CD14-positive monocyte (primary cell): ENCODE measurements at regions not wholly inside any gene's neighbourhood (a gene's known extent, or its start where the extent isn't known, plus 50 kb on each side); places are given as distances from the start of the nearest gene placed in this dataset.

ENCODE experiments used
- DNase-seq, 3 donors: peaks; one replicate each; pipeline ENCODE4 v3.0.0-alpha.2; 2011 to 2022
- H2AFZ ChIP-seq: 2 replicates; pipeline ENCODE4 v1.6.0; 2012; ENCODE audit warnings: mild to moderate bottlenecking, low read depth, low read length, inconsistent platforms; ENCODE audit not compliant: insufficient read depth, poor library complexity, severe bottlenecking
- H3K27ac ChIP-seq, 2 donors: 1 replicate in 1 of 2; 2 replicates in 1 of 2; pipeline ENCODE4 v1.5.1; 2012 to 2013; ENCODE audit warnings: low read length in 2 of 2, control low read depth in 1 of 2, inconsistent platforms in 1 of 2, low read depth in 1 of 2, mild to moderate bottlenecking in 1 of 2
- H3K27me3 ChIP-seq, 2 donors: one replicate each; pipeline versions ENCODE4 v1.6.0 to v1.6.1; 2011 to 2013; ENCODE audit warnings: low read length in 2 of 2; ENCODE audit not compliant: control insufficient read depth in 2 of 2, insufficient read depth in 2 of 2
- H3K36me3 ChIP-seq, 2 donors: replicated peaks in 1 of 2; 1 replicate in 1 of 2; 2 replicates in 1 of 2; pipeline versions ENCODE4 v1.5.1 to v1.6.1; 2012 to 2013; ENCODE audit warnings: low read length in 2 of 2, control low read depth in 1 of 2, inconsistent platforms in 1 of 2, mild to moderate bottlenecking in 1 of 2; ENCODE audit not compliant: insufficient read depth in 2 of 2, control insufficient read depth in 1 of 2
- H3K4me1 ChIP-seq, 2 donors: 1 replicate in 1 of 2; 2 replicates in 1 of 2; pipeline versions ENCODE4 v1.5.1 to v1.6.1; 2012 to 2013; ENCODE audit warnings: low read length in 2 of 2, control low read depth in 1 of 2, inconsistent platforms in 1 of 2, mild to moderate bottlenecking in 1 of 2, moderate library complexity in 1 of 2; ENCODE audit not compliant: insufficient read depth in 2 of 2, control insufficient read depth in 1 of 2
- H3K4me2 ChIP-seq: replicated peaks from 2 replicates; pipeline ENCODE3; 2012; ENCODE audit warnings: low read length, moderate library complexity, mild to moderate bottlenecking; ENCODE audit not compliant: poor library complexity, severe bottlenecking; ENCODE audit errors: extremely low read depth
- H3K4me3 ChIP-seq, 3 experiments: fragments of 200-600 bp in 1 of 3; sonication (generic) in 1 of 3; replicated peaks in 1 of 3; 1 replicate in 2 of 3; 2 replicates in 1 of 3; pipeline ENCODE4 v1.5.1; 2011 to 2013; ENCODE audit warnings: low read length in 3 of 3, mild to moderate bottlenecking in 3 of 3, control low read depth in 2 of 3, low read depth in 2 of 3, inconsistent platforms in 1 of 3, moderate library complexity in 1 of 3
- H3K79me2 ChIP-seq: 2 replicates; pipeline ENCODE4 v1.6.0; 2012; ENCODE audit warnings: mild to moderate bottlenecking, control low read depth, inconsistent platforms, low read length, moderate library complexity; ENCODE audit not compliant: insufficient read depth
- H3K9ac ChIP-seq: 2 replicates; pipeline ENCODE4 v1.6.0; 2017; ENCODE audit warnings: low read length, mild to moderate bottlenecking; ENCODE audit not compliant: insufficient read depth, poor library complexity, severe bottlenecking
- H3K9me3 ChIP-seq, 2 donors: replicated peaks in 1 of 2; 1 replicate in 1 of 2; 2 replicates in 1 of 2; pipeline versions ENCODE4 v1.5.1 to v1.6.1; 2012 to 2013; ENCODE audit warnings: low read length in 2 of 2, control low read depth in 1 of 2; ENCODE audit not compliant: control insufficient read depth in 1 of 2, insufficient read depth in 1 of 2
- H4K20me1 ChIP-seq: 2 replicates; pipeline ENCODE4 v1.6.0; 2012; ENCODE audit warnings: mild to moderate bottlenecking, low read length, control low read depth, moderate library complexity; ENCODE audit not compliant: insufficient read depth
- H3K27ac Mint-ChIP-seq, 7 donors: one replicate each; pipeline ENCODE4 v1.8.0; 2020; ENCODE audit warnings: mild to moderate bottlenecking in 7 of 7, mixed read lengths in 7 of 7, moderate library complexity in 6 of 7, inconsistent platforms in 2 of 7
- H3K27me3 Mint-ChIP-seq, 3 donors: one replicate each; pipeline ENCODE4 v1.8.0; 2021 to 2022; ENCODE audit warnings: low read depth in 3 of 3, mild to moderate bottlenecking in 3 of 3, mixed read lengths in 3 of 3, moderate library complexity in 3 of 3, inconsistent platforms in 1 of 3
- H3K36me3 Mint-ChIP-seq, 2 donors: one replicate each; pipeline ENCODE4 v1.8.0; 2020; ENCODE audit warnings: mixed read lengths in 2 of 2, inconsistent platforms in 1 of 2, mild to moderate bottlenecking in 1 of 2
- H3K4me1 Mint-ChIP-seq: one replicate; pipeline ENCODE4 v1.8.0; 2020; ENCODE audit warnings: mild to moderate bottlenecking, mixed read lengths
- H3K4me3 Mint-ChIP-seq, 2 donors: one replicate each; pipeline ENCODE4 v1.8.0; 2020; ENCODE audit warnings: mild to moderate bottlenecking in 2 of 2, mixed read lengths in 2 of 2, moderate library complexity in 1 of 2
- H3K9me3 Mint-ChIP-seq, 7 donors: one replicate each; pipeline ENCODE4 v1.8.0; 2020 to 2022; ENCODE audit warnings: mixed read lengths in 7 of 7, mild to moderate bottlenecking in 6 of 7, moderate library complexity in 6 of 7, inconsistent platforms in 2 of 7
- WGBS: methylation state at CpG from one replicate; pipeline ENCODE4 v1.1.5; 2013; ENCODE audit warnings: missing lambda C conversion rate; ENCODE audit not compliant: insufficient coverage; 5-methylcytosine and 5-hydroxymethylcytosine counted together
- intact Hi-C, 2 donors: fragments of 100-400 bp; cut with micrococcal nuclease; formaldehyde crosslinking; loops; one replicate each; pipeline versions ENCODE4 v1.15.0 to v1.15.1; 2023
- TF ChIP-seq, protein P1 (sequence below): fragments of 200-600 bp; IDR thresholded peaks from one replicate; pipeline ENCODE4 v1.8.0; 2022; ENCODE audit warnings: antibody characterized with exemption, mild to moderate bottlenecking

DNA sequence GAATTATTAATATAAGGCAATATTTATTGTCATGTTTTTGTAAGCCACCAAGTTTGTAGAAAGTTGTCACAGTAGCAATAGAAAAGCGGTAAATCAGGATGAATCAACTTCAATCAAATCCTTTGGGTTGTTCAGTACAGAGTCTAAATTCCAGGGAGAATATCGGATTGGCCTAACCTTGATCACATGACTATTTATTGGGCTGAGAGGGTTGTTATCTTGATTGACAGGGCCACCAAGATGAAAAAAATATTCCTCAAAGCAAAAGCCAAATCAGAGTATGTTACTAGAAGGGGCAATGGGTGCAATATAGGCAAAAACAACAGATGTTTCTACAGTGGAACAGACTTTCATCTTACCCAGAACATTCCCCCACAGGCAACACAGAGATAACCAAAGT lies 270.0 kb downstream of the METTL4 start:
- Histone ChIP-seq H3K4me3 (no peak overlapping the region), H2AFZ (no peak overlapping the region), H3K9ac (no peak overlapping the region), H3K4me1 (no peaks in the 10 kb centered on the region), H3K36me3 (no peaks in the 10 kb centered on the region), H3K9me3 (no peaks in the 10 kb centered on the region), H3K4me2 (no peak overlapping the region), H3K27me3 (peaks cover 0 to 4% of the 10 kb centered on the region in 2 donors), H3K27ac (no peak overlapping the region), H3K79me2 (no peaks in the 10 kb centered on the region), H4K20me1 (no peaks in the 10 kb centered on the region)
- no peaks in the 10 kb centered on the region for H3K9me3 Mint-ChIP-seq
- intact Hi-C loops: no loop called here
- H3K4me1 Mint-ChIP-seq: no peaks in the 10 kb centered on the region
- TF ChIP-seq, protein P1, sequence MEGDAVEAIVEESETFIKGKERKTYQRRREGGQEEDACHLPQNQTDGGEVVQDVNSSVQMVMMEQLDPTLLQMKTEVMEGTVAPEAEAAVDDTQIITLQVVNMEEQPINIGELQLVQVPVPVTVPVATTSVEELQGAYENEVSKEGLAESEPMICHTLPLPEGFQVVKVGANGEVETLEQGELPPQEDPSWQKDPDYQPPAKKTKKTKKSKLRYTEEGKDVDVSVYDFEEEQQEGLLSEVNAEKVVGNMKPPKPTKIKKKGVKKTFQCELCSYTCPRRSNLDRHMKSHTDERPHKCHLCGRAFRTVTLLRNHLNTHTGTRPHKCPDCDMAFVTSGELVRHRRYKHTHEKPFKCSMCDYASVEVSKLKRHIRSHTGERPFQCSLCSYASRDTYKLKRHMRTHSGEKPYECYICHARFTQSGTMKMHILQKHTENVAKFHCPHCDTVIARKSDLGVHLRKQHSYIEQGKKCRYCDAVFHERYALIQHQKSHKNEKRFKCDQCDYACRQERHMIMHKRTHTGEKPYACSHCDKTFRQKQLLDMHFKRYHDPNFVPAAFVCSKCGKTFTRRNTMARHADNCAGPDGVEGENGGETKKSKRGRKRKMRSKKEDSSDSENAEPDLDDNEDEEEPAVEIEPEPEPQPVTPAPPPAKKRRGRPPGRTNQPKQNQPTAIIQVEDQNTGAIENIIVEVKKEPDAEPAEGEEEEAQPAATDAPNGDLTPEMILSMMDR: no peak
- no peak for DNase-seq
- H3K27me3 Mint-ChIP-seq: peaks cover 5 to 20% (median 9%) of the 10 kb centered on the region in 3 donors
- H3K4me3 Mint-ChIP-seq: no peak overlapping the region
- no peaks in the 10 kb centered on the region for H3K36me3 Mint-ChIP-seq
- WGBS: no CpG with 5 or more reads among the region's 2 CpGs
- no peak overlapping the region for H3K27ac Mint-ChIP-seq

DNA sequence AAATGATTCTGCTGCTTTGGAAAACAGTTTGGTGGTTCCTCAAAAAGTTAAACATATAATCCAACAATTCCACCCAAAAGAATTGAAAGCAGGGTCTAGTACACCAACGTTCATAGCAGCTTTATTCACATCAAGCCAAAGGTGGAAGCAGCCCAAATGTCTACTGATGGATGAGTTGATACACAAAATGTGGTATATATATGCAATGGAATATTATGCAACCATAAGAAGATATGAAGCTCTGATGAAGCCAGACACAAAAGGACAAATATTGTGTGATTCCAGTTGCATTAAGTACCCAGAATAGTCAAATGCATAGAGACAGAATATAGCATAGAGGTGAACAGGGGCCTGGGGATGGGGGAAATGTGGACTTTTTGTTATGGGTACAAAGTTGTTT lies 269.3 kb downstream of the METTL4 start:
- DNase-seq: no peak
- no peak overlapping the region for H3K4me3 ChIP-seq
- peaks cover 0 to 4% of the 10 kb centered on the region in 2 donors for H3K27me3 ChIP-seq
- no peaks in the 10 kb centered on the region for H3K36me3 ChIP-seq
- no CpG with 5 or more reads among the region's 1 CpG for WGBS
- no peaks in the 10 kb centered on the region for H4K20me1 ChIP-seq
- H3K9ac ChIP-seq: no peak overlapping the region
- no peak overlapping the region for H2AFZ ChIP-seq
- intact Hi-C loops: no loop called here
- no peaks in the 10 kb centered on the region for H3K4me1 Mint-ChIP-seq
- no peak overlapping the region for H3K4me3 Mint-ChIP-seq
- H3K4me1 ChIP-seq: no peaks in the 10 kb centered on the region
- H3K79me2 ChIP-seq: no peaks in the 10 kb centered on the region
- H3K27ac ChIP-seq: no peak overlapping the region
- H3K27ac Mint-ChIP-seq: no peak overlapping the region
- no peaks in the 10 kb centered on the region for H3K9me3 ChIP-seq
- H3K4me2 ChIP-seq: no peak overlapping the region
- TF ChIP-seq, protein P1: no peak
- peaks cover 7 to 24% (median 12%) of the 10 kb centered on the region in 3 donors for H3K27me3 Mint-ChIP-seq
- H3K36me3 Mint-ChIP-seq: no peaks in the 10 kb centered on the region
- H3K9me3 Mint-ChIP-seq: no peaks in the 10 kb centered on the region
